ENCODE measurements at regions not wholly inside any gene's neighbourhood (a gene's known extent, or its start where the extent isn't known, plus 50 kb on each side); places are given as distances from the start of the nearest gene placed in this dataset.

- no peaks in the 10 kb centered on the region for H3K23me2 ChIP-seq (ENCODE audit: insufficient read length, low read depth, low read length, poor library complexity, severe bottlenecking)
- H3K9me3 Mint-ChIP-seq: no peaks in the 10 kb centered on the region
- WGBS (ENCODE audit: extremely low coverage, insufficient read length, low lambda C conversion rate): no CpG with 5 or more reads among the region's 6 CpGs
- H3K23ac ChIP-seq (ENCODE audit: insufficient read length, low read depth, low read length): no peak overlapping the region
- H2BK12ac ChIP-seq (ENCODE audit: insufficient read length, low read depth, low read length): no peak overlapping the region
- no peaks in the 10 kb centered on the region for H3K36me3 Mint-ChIP-seq (ENCODE audit: insufficient read depth in 1 of 3, low read depth in 3 of 3)
- H3K18ac ChIP-seq (ENCODE audit: insufficient read length, low read depth, low read length): no peak overlapping the region
- peaks cover 46 to 51% of the 10 kb centered on the region in 2 experiments for H3K4me1 Mint-ChIP-seq
- no peaks in the 10 kb centered on the region for H3K79me2 ChIP-seq (ENCODE audit: insufficient read depth, low read length)
- H3K14ac ChIP-seq (ENCODE audit: insufficient read depth, low read length): no peak overlapping the region
- H3K27ac Mint-ChIP-seq: no peak overlapping the region
- H3K56ac ChIP-seq (ENCODE audit: insufficient read length, low read depth, low read length): no peak overlapping the region
- H2BK15ac ChIP-seq (ENCODE audit: low read depth, low read length): no peak overlapping the region
- H4K20me1 ChIP-seq (ENCODE audit: control insufficient read depth, insufficient read depth, insufficient read length): no peaks in the 10 kb centered on the region
- H3K27ac ChIP-seq (ENCODE audit: insufficient read length, low read depth, low read length): no peak overlapping the region
- no peak overlapping the region for H2AK5ac ChIP-seq (ENCODE audit: insufficient read length, low read length)
- DNase-seq: no peak
- H3K79me1 ChIP-seq (ENCODE audit: insufficient read depth, low read depth, low read length, poor library complexity, severe bottlenecking): no peaks in the 10 kb centered on the region
- H3K4ac ChIP-seq (ENCODE audit: low read depth, low read length): no peak overlapping the region
- no peak overlapping the region for H3T11ph ChIP-seq (ENCODE audit: low read length)
- no peak overlapping the region for H4K8ac ChIP-seq (replicated peaks; ENCODE audit: insufficient read length, low read depth, low read length)
- H3K4me3 Mint-ChIP-seq: no peak overlapping the region
- no peak overlapping the region for H2BK5ac ChIP-seq (ENCODE audit: insufficient read length, low read length)
- H3K9me3 ChIP-seq (ENCODE audit: control insufficient read depth, low read depth, low read length): no peaks in the 10 kb centered on the region
- no peaks in the 10 kb centered on the region for H3K27me3 ChIP-seq (ENCODE audit: insufficient read depth, low read length)
- H3K27me3 Mint-ChIP-seq (ENCODE audit: low read depth): peaks cover 12% of the 10 kb centered on the region
- no peak overlapping the region for H3K4me2 ChIP-seq (ENCODE audit: insufficient read depth, insufficient read length, low read length)
- no peak overlapping the region for H3K9ac ChIP-seq (ENCODE audit: extremely low read depth, insufficient read length, low read length)
- H2BK120ac ChIP-seq (ENCODE audit: low read depth, low read length, poor library complexity, severe bottlenecking): no peak overlapping the region
- H2AFZ ChIP-seq (ENCODE audit: low read length): no peak overlapping the region
- H4K91ac ChIP-seq (ENCODE audit: insufficient read length, low read depth, low read length): no peak overlapping the region
- no peak overlapping the region for H2BK20ac ChIP-seq (ENCODE audit: low read depth, low read length, poor library complexity, severe bottlenecking)
- TF ChIP-seq CTCF (conservative IDR thresholded peaks at IDR 0.05): no peak
- H3K4me1 ChIP-seq (ENCODE audit: insufficient read depth, low read length): peaks cover 2% of the 10 kb centered on the region; the same call in 1 of the 2 replicates
- H4K5ac ChIP-seq (ENCODE audit: insufficient read length, low read depth, low read length): no peak overlapping the region
Observed at GRCh38 chr9:108783326-108783725, 72.5 kb downstream of the ACTL7B start.
